ENCODE measurements at regions not wholly inside any gene's neighbourhood (a gene's known extent, or its start where the extent isn't known, plus 50 kb on each side); places are given as distances from the start of the nearest gene placed in this dataset.

- TF ChIP-seq CTCF (IDR thresholded peaks at IDR 0.05) (no peak), POLR2A (IDR thresholded peaks at IDR 0.05) (no peak), POLR2AphosphoS5 (IDR thresholded peaks at IDR 0.05) (no peak)
- Histone ChIP-seq H3K36me3 (no peaks in the 10 kb centered on the region), H3K27me3 (replicated peaks; ENCODE audit: insufficient read depth) (no peaks in the 10 kb centered on the region), H3K4me1 (replicated peaks) (no peaks in the 10 kb centered on the region), H3K27ac (no peak overlapping the region), H3K9me3 (no peaks in the 10 kb centered on the region), H3K4me3 (no peak overlapping the region)
- WGBS: 80% methylated on average over 1 of the region's 1 CpG
- no peak for DNase-seq (ENCODE audit: low spot score)
- intact Hi-C loops (cut with DNase I): no loop called here
Observed at GRCh38 chr7:136502162-136502561, 366.3 kb upstream of the CHRM2 start.

DNA sequence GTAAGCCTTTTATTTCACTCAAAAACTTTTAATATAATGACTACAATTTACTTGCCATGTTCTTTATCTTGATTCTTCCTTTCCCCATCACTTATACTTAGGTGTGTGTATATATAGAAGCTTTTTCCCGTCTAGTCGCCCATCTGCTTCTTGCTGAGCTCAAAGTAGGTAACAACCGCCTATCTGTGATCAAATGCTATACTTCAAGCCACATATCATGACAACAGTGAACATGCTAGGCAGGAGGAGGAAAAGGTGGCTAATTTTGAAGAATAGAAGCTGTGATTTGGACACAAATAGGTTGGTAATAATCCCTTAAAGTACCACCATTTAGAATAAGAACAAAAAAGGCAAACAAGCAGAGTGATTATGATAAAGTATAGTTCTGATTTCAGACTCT, 367.3 kb upstream of the CHRM2 start:
- 87% methylated on average over 3 of the region's 3 CpGs for WGBS

DNA sequence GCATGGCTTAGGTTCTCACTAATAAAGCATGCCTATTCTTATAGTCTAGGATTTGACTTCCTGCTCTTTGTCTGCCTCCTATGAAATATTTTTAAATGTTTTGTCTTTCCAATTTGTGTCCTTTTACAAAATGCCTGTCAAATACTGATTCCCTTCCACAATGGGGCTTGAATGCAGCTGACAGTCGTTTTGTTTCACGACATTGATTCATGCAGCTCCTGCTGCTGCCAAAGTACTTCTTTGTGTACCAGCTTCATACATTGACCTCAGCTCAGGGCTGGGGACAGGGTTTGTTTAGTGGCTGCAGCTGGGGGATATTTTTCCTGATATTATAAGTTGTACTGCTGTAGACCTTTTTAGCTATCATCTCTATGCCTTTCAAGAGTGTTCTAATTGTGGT, 371.9 kb upstream of the CHRM2 start:
- no peak for TF ChIP-seq CTCF (IDR thresholded peaks at IDR 0.05)
- TF ChIP-seq POLR2AphosphoS5 (IDR thresholded peaks at IDR 0.05): no peak
- TF ChIP-seq POLR2A (IDR thresholded peaks at IDR 0.05): no peak
- intact Hi-C loops (cut with DNase I): no loop called here
- no peak for DNase-seq (ENCODE audit: low spot score)
- 54% methylated on average over 2 of the region's 2 CpGs for WGBS
- H3K27me3 ChIP-seq (replicated peaks; ENCODE audit: insufficient read depth): no peaks in the 10 kb centered on the region
- no peaks in the 10 kb centered on the region for H3K9me3 ChIP-seq
- H3K4me3 ChIP-seq: no peak overlapping the region
- no peaks in the 10 kb centered on the region for H3K4me1 ChIP-seq (replicated peaks)
- H3K27ac ChIP-seq: no peak overlapping the region
- H3K36me3 ChIP-seq: no peaks in the 10 kb centered on the region

More for the DNA sequence above, 367.3 kb upstream of the CHRM2 start:
- Histone ChIP-seq H3K27ac (no peak overlapping the region), H3K4me1 (replicated peaks) (no peaks in the 10 kb centered on the region), H3K4me3 (no peak overlapping the region), H3K36me3 (no peaks in the 10 kb centered on the region), H3K27me3 (replicated peaks; ENCODE audit: insufficient read depth) (no peaks in the 10 kb centered on the region), H3K9me3 (no peaks in the 10 kb centered on the region)
- TF ChIP-seq CTCF (IDR thresholded peaks at IDR 0.05) (no peak), POLR2A (IDR thresholded peaks at IDR 0.05) (no peak), POLR2AphosphoS5 (IDR thresholded peaks at IDR 0.05) (no peak)
- DNase-seq (ENCODE audit: low spot score): no peak
- intact Hi-C loops (cut with DNase I): no loop called here

DNA sequence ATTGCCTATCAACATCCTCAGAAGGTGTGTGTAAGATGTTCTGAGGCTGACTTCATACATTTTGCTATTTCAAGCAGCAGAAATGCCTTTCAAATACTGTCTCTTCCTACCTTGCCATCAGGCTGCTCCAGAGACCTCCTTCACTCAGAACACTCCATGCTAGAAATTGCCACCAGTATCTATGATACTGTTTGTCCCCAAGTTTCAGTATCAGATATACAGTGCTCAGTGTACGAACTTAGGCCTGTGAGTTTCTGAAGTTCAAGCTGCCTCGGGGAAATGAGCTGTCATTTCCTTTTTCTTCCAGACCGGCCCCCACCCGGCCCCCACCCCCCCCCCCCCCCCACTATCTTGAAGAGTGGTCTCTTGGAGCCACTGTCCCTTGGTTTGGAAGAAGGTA, 373.4 kb upstream of the CHRM2 start:
- H3K36me3 ChIP-seq: no peaks in the 10 kb centered on the region
- 59% methylated on average over 4 of the region's 4 CpGs for WGBS
- no peak overlapping the region for H3K27ac ChIP-seq
- no peaks in the 10 kb centered on the region for H3K9me3 ChIP-seq
- no peak for TF ChIP-seq CTCF (IDR thresholded peaks at IDR 0.05)
- no peak for TF ChIP-seq POLR2A (IDR thresholded peaks at IDR 0.05)
- no peak for TF ChIP-seq POLR2AphosphoS5 (IDR thresholded peaks at IDR 0.05)
- no peak for DNase-seq (ENCODE audit: low spot score)
- intact Hi-C loops (cut with DNase I): no loop called here
- H3K4me3 ChIP-seq: no peak overlapping the region
- H3K4me1 ChIP-seq (replicated peaks): no peaks in the 10 kb centered on the region
- H3K27me3 ChIP-seq (replicated peaks; ENCODE audit: insufficient read depth): no peaks in the 10 kb centered on the region

DNA sequence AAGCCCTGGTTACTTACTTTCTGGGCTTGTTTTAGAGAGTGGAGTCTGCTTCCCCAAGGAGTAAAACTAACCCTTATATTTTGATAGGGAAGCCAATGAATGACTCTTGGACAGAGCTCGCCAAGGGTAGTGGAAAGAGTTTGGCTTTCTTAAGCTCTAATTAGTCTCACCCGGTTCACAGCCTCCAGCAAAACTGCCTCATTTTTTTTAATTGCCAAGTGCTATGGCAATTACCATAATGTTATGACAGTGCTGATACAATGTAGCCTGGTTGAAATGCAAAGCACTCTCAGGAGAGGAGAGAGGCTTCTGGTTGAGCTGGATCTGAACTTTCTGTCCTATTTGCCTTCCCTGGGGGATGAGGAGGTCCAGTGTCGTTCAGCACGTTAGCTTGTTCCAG, 376.1 kb upstream of the CHRM2 start:
- WGBS: 74% methylated on average over 4 of the region's 4 CpGs
- intact Hi-C loops (cut with DNase I): no loop called here

More for the DNA sequence above, 376.1 kb upstream of the CHRM2 start:
- Histone ChIP-seq H3K4me1 (replicated peaks) (no peaks in the 10 kb centered on the region), H3K36me3 (no peaks in the 10 kb centered on the region), H3K27me3 (replicated peaks; ENCODE audit: insufficient read depth) (no peaks in the 10 kb centered on the region), H3K27ac (no peak overlapping the region), H3K9me3 (no peaks in the 10 kb centered on the region), H3K4me3 (no peak overlapping the region)
- no peak for DNase-seq (ENCODE audit: low spot score)
- TF ChIP-seq POLR2A (IDR thresholded peaks at IDR 0.05): no peak
- no peak for TF ChIP-seq CTCF (IDR thresholded peaks at IDR 0.05)
- TF ChIP-seq POLR2AphosphoS5 (IDR thresholded peaks at IDR 0.05): no peak

All from prostate gland (tissue), 2 donors.